ENCODE measurements at regions not wholly inside any gene's neighbourhood (a gene's known extent, or its start where the extent isn't known, plus 50 kb on each side); places are given as distances from the start of the nearest gene placed in this dataset.

DNA sequence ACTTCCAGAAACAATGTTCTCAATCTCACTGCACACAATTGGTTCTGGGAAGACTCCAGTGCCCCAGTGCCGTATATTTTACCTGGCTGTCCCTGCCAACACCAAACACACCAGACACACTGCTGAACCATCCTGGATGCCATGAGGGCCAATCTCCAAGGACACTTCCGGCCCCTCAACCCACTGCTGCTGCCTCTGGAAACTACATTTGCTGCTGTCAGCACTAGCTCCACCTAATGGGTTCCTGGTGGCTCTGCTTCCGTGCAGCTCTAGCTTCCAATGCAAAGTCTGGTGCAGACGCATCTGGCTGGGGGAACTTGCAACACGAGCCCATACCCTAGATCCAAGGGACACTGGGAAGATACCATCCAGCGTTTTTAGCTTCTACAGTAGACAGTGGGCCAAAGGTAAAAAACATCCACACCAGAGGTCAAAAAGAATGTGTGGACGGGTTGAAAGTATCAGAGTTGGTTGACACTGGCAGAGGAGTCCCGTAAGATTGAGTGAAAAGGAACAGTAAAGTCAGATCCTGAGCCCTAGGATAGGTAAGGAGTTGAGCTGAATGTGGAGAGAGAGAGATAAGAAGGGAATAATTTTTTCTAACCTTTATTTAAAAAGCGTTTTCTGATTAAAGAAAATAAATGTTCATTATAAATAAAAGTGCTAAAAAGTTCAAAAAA lies 99.7 kb upstream of the KIF2A start:
- Histone ChIP-seq H3K9ac (ENCODE audit: low read length in 3 of 3) (no peak overlapping the region), H3K27ac (ENCODE audit: low read depth in 2 of 2, low read length in 2 of 2) (no peak overlapping the region), H3K36me3 (ENCODE audit: control insufficient read depth in 2 of 3, insufficient read depth in 3 of 3, low read length in 3 of 3) (no peaks in the 10 kb centered on the region), H3K4me3 (ENCODE audit: low read length in 3 of 3) (no peak overlapping the region), H3K4me1 (ENCODE audit: control insufficient read depth in 2 of 3, insufficient read depth in 2 of 3, low read depth in 1 of 3, low read length in 3 of 3) (no peaks in the 10 kb centered on the region), H3K27me3 (ENCODE audit: control insufficient read depth, insufficient read depth, low read length) (no peaks in the 10 kb centered on the region), H3K9me3 (ENCODE audit: control insufficient read depth in 2 of 3, insufficient read depth in 1 of 3, low read length in 3 of 3) (no peaks in the 10 kb centered on the region)
- FAIRE-seq, result no peak
- intact Hi-C loops (cut with DNase I), result no loop called here
- no peak for DNase-seq
- TF ChIP-seq, protein P1, sequence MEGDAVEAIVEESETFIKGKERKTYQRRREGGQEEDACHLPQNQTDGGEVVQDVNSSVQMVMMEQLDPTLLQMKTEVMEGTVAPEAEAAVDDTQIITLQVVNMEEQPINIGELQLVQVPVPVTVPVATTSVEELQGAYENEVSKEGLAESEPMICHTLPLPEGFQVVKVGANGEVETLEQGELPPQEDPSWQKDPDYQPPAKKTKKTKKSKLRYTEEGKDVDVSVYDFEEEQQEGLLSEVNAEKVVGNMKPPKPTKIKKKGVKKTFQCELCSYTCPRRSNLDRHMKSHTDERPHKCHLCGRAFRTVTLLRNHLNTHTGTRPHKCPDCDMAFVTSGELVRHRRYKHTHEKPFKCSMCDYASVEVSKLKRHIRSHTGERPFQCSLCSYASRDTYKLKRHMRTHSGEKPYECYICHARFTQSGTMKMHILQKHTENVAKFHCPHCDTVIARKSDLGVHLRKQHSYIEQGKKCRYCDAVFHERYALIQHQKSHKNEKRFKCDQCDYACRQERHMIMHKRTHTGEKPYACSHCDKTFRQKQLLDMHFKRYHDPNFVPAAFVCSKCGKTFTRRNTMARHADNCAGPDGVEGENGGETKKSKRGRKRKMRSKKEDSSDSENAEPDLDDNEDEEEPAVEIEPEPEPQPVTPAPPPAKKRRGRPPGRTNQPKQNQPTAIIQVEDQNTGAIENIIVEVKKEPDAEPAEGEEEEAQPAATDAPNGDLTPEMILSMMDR (IDR thresholded peaks at IDR 0.05; ENCODE audit: borderline replicate concordance, extremely low read depth, insufficient read depth), result no peak

DNA sequence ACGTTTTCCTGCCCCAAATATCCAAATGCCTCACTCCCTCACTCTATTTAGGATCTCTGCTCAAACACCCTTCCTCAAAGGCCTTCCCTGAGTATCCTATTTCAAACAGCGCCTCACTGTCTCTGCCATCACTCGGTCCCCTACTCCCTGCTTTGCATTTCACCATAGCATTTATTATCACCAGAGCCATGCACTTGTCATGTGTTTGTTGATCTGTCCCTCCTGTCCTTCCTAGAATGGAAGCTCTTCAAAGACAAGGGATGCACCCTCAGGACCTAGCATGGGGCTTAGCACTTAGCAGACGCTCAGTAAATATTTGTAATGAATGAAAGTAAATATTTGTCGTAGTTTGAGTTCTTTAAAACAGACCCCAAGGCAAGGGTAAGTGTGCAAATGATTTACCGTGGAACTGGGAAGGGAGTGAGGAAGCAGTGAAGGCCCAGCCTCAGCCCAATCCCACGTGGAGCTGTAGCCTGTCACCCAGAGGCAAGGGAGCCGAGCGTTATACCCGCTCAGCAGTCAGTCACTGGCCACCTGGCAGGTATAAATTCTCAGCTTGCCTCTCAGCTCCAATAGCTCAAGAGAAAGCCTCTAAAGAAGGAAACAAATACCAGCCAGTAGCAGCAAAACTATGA lies 97.7 kb upstream of the KIF2A start:
- H3K4me1 ChIP-seq (ENCODE audit: control insufficient read depth in 2 of 3, insufficient read depth in 2 of 3, low read depth in 1 of 3, low read length in 3 of 3), result no peaks in the 10 kb centered on the region
- no peak overlapping the region for H3K27ac ChIP-seq (ENCODE audit: low read depth in 2 of 2, low read length in 2 of 2)
- DNase-seq (peak in 3 of 5 donors; percentile 14 to 38 (median 20)), FAIRE-seq (no peak)
- no peak overlapping the region for H3K9ac ChIP-seq (ENCODE audit: low read length in 3 of 3)
- no peaks in the 10 kb centered on the region for H3K27me3 ChIP-seq (ENCODE audit: control insufficient read depth, insufficient read depth, low read length)
- H3K9me3 ChIP-seq (ENCODE audit: control insufficient read depth in 2 of 3, insufficient read depth in 1 of 3, low read length in 3 of 3), result no peaks in the 10 kb centered on the region
- TF ChIP-seq, protein P1 (IDR thresholded peaks at IDR 0.05; ENCODE audit: borderline replicate concordance, extremely low read depth, insufficient read depth), result no peak
- no peak overlapping the region for H3K4me3 ChIP-seq (ENCODE audit: low read length in 3 of 3)
- intact Hi-C loops (cut with DNase I), result no loop called here
- H3K36me3 ChIP-seq (ENCODE audit: control insufficient read depth in 2 of 3, insufficient read depth in 3 of 3, low read length in 3 of 3), result no peaks in the 10 kb centered on the region

DNA sequence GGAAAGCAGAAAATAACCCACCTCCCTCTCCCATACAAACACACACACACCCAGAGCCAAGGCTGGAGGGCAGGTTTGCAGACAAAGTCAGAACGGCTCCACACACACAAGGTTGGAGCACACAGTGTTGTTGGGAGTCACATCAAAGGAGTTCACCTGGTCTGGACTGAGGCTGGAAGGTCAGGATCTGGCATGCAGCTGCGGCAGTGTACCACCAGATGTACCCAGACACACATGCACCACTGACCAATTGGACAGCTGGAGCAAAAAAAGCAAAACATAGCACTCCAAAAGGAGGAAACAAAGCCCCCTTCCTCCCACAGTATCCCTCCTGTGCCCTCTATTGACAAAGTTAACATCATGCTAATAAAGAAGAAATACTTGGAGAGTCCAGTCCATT lies 94.6 kb upstream of the KIF2A start:
- DNase-seq (no peak), FAIRE-seq (no peak)
- Histone ChIP-seq H3K27ac (ENCODE audit: low read depth in 2 of 2, low read length in 2 of 2) (no peak overlapping the region), H3K4me1 (ENCODE audit: control insufficient read depth in 2 of 3, insufficient read depth in 2 of 3, low read depth in 1 of 3, low read length in 3 of 3) (no peaks in the 10 kb centered on the region), H3K4me3 (ENCODE audit: low read length in 3 of 3) (no peak overlapping the region), H3K9me3 (ENCODE audit: control insufficient read depth in 2 of 3, insufficient read depth in 1 of 3, low read length in 3 of 3) (no peaks in the 10 kb centered on the region), H3K9ac (ENCODE audit: low read length in 3 of 3) (no peak overlapping the region), H3K27me3 (ENCODE audit: control insufficient read depth, insufficient read depth, low read length) (no peaks in the 10 kb centered on the region), H3K36me3 (ENCODE audit: control insufficient read depth in 2 of 3, insufficient read depth in 3 of 3, low read length in 3 of 3) (no peaks in the 10 kb centered on the region)
- intact Hi-C loops (cut with DNase I), result no loop called here
- TF ChIP-seq, protein P1 (IDR thresholded peaks at IDR 0.05; ENCODE audit: borderline replicate concordance, extremely low read depth, insufficient read depth), result no peak

Measured in kidney (tissue), 13 donors.